MCF 10A (cell line): ENCODE measurements at regions not wholly inside any gene's neighbourhood (a gene's known extent, or its start where the extent isn't known, plus 50 kb on each side); places are given as distances from the start of the nearest gene placed in this dataset.

Source experiments
- BruUV-seq: library from RNA; stranded (reverse); fragments of 400-500 nt; replicated peaks from 2 replicates; lab custom pipeline; 2021; lab: Mats Ljungman, UMichigan
- CTCF ChIA-PET: fragments of 300-600 bp; sonication (Branson Sonifier 250); formaldehyde crosslinking; extraction: SDS; loops from one replicate; lab custom pipeline; 2021; ENCODE audit warnings: antibody characterized with exemption, inconsistent platforms; lab: Yijun Ruan, JAX
- POLR2A ChIA-PET: fragments of 300-600, 350-650 bp; sonication (Branson Sonifier 250); formaldehyde crosslinking; extraction: SDS; loops from one replicate; lab custom pipeline; 2020; ENCODE audit warnings: antibody characterized with exemption, inconsistent platforms; lab: Yijun Ruan, JAX
- DNase-seq: peaks from one replicate; pipeline ENCODE4 v3.0.0-alpha.2; 2018; ENCODE audit not compliant: unreplicated experiment
- H3K27ac Mint-ChIP-seq: one replicate; pipeline ENCODE4 v1.8.0; 2022; ENCODE audit warnings: mild to moderate bottlenecking, low read depth, mixed read lengths; ENCODE audit not compliant: unreplicated experiment
- H3K27me3 Mint-ChIP-seq: one replicate; pipeline ENCODE4 v1.8.0; 2022; ENCODE audit warnings: mixed read lengths; ENCODE audit not compliant: insufficient read depth, unreplicated experiment
- H3K36me3 Mint-ChIP-seq: one replicate; pipeline ENCODE4 v1.8.0; 2022; ENCODE audit warnings: mild to moderate bottlenecking, moderate library complexity, mixed read lengths; ENCODE audit not compliant: insufficient read depth, unreplicated experiment
- H3K4me1 Mint-ChIP-seq: one replicate; pipeline ENCODE4 v1.8.0; 2022; ENCODE audit warnings: mixed read lengths; ENCODE audit not compliant: insufficient read depth, unreplicated experiment
- H3K4me3 Mint-ChIP-seq: one replicate; pipeline ENCODE4 v1.8.0; 2022; ENCODE audit warnings: mild to moderate bottlenecking, moderate library complexity, mixed read lengths; ENCODE audit not compliant: unreplicated experiment
- H3K9me3 Mint-ChIP-seq: one replicate; pipeline ENCODE4 v1.8.0; 2022; ENCODE audit warnings: mixed read lengths; ENCODE audit not compliant: unreplicated experiment
- intact Hi-C: fragments of 100-400 bp; cut with micrococcal nuclease; formaldehyde crosslinking; loops from 2 replicates; pipeline ENCODE4 v1.14.1; 2022
- TF ChIP-seq, protein P1 (sequence below): fragments of 200-600 bp; IDR thresholded peaks from one replicate; pipeline ENCODE4 v1.8.0; 2022; ENCODE audit warnings: antibody characterized with exemption, mild to moderate bottlenecking; ENCODE audit not compliant: unreplicated experiment

DNA sequence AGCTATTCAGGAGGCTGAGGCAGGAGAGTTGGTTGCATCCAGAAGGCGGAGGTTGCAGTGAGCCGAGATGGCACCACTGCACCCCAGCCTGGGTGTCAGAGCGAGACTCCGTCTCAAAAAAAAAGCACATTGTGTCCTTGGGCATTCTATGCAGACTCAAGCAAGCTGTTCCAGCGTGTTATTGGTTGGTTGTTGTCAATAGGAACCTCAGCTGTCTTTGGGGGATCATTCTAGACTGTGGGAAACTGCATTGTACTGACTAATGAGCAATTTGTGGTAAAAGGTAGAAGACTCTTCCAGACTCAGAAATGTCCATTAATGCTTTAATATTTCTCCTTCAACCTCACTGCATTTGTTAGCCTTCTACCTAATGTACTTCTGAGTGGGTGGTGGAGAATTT is 379.5 kb upstream of the GRAMD2B start:
- TF ChIP-seq, protein P1, sequence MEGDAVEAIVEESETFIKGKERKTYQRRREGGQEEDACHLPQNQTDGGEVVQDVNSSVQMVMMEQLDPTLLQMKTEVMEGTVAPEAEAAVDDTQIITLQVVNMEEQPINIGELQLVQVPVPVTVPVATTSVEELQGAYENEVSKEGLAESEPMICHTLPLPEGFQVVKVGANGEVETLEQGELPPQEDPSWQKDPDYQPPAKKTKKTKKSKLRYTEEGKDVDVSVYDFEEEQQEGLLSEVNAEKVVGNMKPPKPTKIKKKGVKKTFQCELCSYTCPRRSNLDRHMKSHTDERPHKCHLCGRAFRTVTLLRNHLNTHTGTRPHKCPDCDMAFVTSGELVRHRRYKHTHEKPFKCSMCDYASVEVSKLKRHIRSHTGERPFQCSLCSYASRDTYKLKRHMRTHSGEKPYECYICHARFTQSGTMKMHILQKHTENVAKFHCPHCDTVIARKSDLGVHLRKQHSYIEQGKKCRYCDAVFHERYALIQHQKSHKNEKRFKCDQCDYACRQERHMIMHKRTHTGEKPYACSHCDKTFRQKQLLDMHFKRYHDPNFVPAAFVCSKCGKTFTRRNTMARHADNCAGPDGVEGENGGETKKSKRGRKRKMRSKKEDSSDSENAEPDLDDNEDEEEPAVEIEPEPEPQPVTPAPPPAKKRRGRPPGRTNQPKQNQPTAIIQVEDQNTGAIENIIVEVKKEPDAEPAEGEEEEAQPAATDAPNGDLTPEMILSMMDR: no peak
- H3K36me3 Mint-ChIP-seq: no peaks in the 10 kb centered on the region
- no peaks in the 10 kb centered on the region for H3K27me3 Mint-ChIP-seq
- H3K4me3 Mint-ChIP-seq: no peak overlapping the region
- no peak overlapping the region for H3K27ac Mint-ChIP-seq
- H3K9me3 Mint-ChIP-seq: no peaks in the 10 kb centered on the region
- DNase-seq: no peak
- H3K4me1 Mint-ChIP-seq: no peaks in the 10 kb centered on the region
- no TSS peak for BruUV-seq
- intact Hi-C loops: no loop called here
- CTCF ChIA-PET: no interaction called here
- POLR2A ChIA-PET: no interaction called here

DNA sequence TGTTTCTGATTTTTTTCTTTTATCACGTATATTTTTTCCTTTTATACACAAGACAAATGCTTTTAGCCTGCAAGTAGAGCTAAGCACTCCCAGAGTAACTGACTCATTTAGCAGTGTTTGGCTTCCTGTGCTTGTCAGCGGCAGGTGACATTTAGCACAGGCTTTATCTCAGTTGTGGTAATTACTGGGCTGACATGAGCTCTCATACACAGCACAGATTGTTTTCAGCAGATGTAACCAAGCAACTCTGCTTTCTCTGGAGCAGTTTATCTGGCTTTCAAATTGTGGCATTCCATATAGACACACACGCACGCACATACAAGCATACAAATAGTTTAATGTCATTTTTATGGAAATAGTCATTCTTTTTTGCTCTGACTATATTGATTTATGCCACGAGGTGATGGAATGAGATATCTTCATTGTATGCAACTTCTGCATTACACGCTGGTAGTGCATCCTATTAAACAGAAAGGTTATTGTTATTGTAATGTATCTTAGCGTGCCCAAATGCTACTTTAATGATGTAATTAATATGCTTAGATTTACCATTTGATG is 379.0 kb upstream of the GRAMD2B start:
- H3K36me3 Mint-ChIP-seq: no peaks in the 10 kb centered on the region
- intact Hi-C loops: no loop called here
- H3K27me3 Mint-ChIP-seq: no peaks in the 10 kb centered on the region
- CTCF ChIA-PET: interaction anchor here (0.6 kb wide), 1 partner anchor 250 kb away, joined by 3 read pairs; no protein-coding TSS in a partner anchor
- H3K4me1 Mint-ChIP-seq: no peaks in the 10 kb centered on the region
- no peak overlapping the region for H3K27ac Mint-ChIP-seq
- no peak overlapping the region for H3K4me3 Mint-ChIP-seq
- no peak for DNase-seq
- no TSS peak for BruUV-seq
- POLR2A ChIA-PET: no interaction called here
- TF ChIP-seq, protein P1: no peak
- H3K9me3 Mint-ChIP-seq: no peaks in the 10 kb centered on the region

DNA sequence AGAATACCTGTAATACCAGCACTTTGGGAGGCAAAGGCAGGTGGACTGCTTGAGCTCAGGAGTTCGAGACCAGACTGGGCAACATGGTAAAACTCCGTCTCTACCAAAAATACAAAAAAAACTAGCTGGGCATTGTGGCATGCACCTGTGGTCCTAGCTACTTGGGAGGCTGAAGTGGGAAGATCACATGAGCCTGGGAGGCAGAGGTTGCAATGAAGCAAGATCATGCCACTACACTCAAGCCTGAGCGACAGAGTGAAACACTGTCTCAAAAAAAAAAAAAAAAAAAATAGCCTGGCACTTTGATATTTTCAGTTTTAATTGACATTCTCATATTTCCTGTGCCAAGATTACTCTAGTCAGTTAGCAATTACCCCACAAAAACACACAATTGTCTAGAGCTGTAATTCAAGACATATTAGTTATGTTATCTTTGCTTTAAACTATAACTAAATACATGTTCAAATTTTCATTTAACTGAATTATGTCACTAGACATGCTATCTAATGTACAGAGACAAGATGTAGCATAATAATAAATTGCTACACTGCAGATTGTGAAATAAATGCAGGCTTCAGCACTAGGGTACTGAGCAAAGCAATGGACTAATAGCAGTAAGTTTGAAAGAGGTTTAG is 378.2 kb upstream of the GRAMD2B start:
- Mint-ChIP-seq H3K9me3 (no peaks in the 10 kb centered on the region), H3K36me3 (no peaks in the 10 kb centered on the region), H3K4me3 (no peak overlapping the region), H3K4me1 (no peaks in the 10 kb centered on the region), H3K27ac (no peak overlapping the region), H3K27me3 (no peaks in the 10 kb centered on the region)
- no peak for DNase-seq
- BruUV-seq: no TSS peak
- TF ChIP-seq, protein P1: no peak
- ChIA-PET POLR2A (interaction anchor here (0.6 kb wide), 1 partner anchor 426 kb away, joined by 4 read pairs; no protein-coding TSS in a partner anchor), CTCF (interaction anchor here (0.6 to 0.7 kb wide), 3 partner anchors 101 to 871 kb away, joined by 3 read pairs; no protein-coding TSS in a partner anchor)
- intact Hi-C loops: no loop called here

DNA sequence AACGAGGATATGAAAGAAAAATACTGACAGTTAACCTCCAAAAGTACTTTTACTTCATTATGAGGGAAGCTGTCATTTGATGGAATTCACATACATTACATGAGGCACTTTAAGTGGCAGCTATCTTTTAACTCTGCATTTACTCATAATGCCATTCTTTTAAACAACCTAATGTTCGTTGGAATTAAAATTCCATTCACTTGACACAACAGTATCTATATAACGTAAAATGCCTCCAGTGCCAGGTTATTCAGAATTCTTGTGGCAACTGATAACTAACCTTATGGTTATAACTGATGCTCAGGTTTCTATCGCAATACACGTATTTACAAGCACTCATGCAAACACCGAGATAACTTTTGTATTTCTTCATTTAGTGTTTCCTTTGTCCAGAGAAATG is 376.9 kb upstream of the GRAMD2B start:
- Mint-ChIP-seq H3K9me3 (no peaks in the 10 kb centered on the region), H3K4me1 (no peaks in the 10 kb centered on the region), H3K4me3 (no peak overlapping the region), H3K36me3 (no peaks in the 10 kb centered on the region), H3K27ac (no peak overlapping the region), H3K27me3 (no peaks in the 10 kb centered on the region)
- no TSS peak for BruUV-seq
- DNase-seq: no peak
- TF ChIP-seq, protein P1: no peak
- ChIA-PET POLR2A (interaction anchor here (0.7 kb wide), 1 partner anchor 1196 kb away, joined by 3 read pairs; no protein-coding TSS in a partner anchor), CTCF (interaction anchor here (0.7 kb wide), 2 partner anchors 15 to 30 kb away, joined by 4 to 5 read pairs; no protein-coding TSS in a partner anchor)
- intact Hi-C loops: no loop called here
